Endothelial cell of hepatic sinusoid (primary cell): ENCODE measurements at regions not wholly inside any gene's neighbourhood (a gene's known extent, or its start where the extent isn't known, plus 50 kb on each side); places are given as distances from the start of the nearest gene placed in this dataset.
"Not testable (repeated sequence)": the region's sequence is repeated elsewhere in the genome, so short reads cannot be mapped to it uniquely, and the experiment has no call there.

Source experiments
- in situ Hi-C: cut with HindIII; loops from 2 replicates; pipeline ENCODE4 v1.10.0; 2017; ENCODE audit warnings: low sequenced_read_pairs

GRCh38 chr22:23384431-23384830 lies 195.7 kb downstream of the IGLL1 start:
- in situ Hi-C loops, result no loop called here

- in situ Hi-C loops, result no loop called here
These were observed 196.4 kb downstream of the IGLL1 start for GRCh38 chr22:23383491-23384361.

- in situ Hi-C loops, result no loop called here
These were observed 197.5 kb downstream of the IGLL1 start for GRCh38 chr22:23382428-23383218.

- in situ Hi-C loops, result no loop called here
These were observed 198.2 kb downstream of the IGLL1 start for GRCh38 chr22:23381661-23382427.

GRCh38 chr22:23380911-23381310 lies 199.2 kb downstream of the IGLL1 start:
- in situ Hi-C loops, result no loop called here

- in situ Hi-C loops, result no loop called here
These were observed 199.9 kb downstream of the IGLL1 start for GRCh38 chr22:23380230-23380573.

GRCh38 chr22:23379540-23380229 lies 199.4 kb downstream of the BCR start:
- in situ Hi-C loops, result not testable (repeated sequence)

- in situ Hi-C loops, result no loop called here
These were observed 197.5 kb downstream of the BCR start for GRCh38 chr22:23377767-23378166.

- in situ Hi-C loops, result no loop called here
These were observed 195.9 kb downstream of the BCR start for GRCh38 chr22:23376256-23376655.

- in situ Hi-C loops, result no loop called here
These were observed 194.9 kb downstream of the BCR start for GRCh38 chr22:23375031-23375827.

- in situ Hi-C loops, result no loop called here
These were observed 193.3 kb downstream of the BCR start for GRCh38 chr22:23373601-23374000.

GRCh38 chr22:23370251-23370650 lies 189.9 kb downstream of the BCR start:
- in situ Hi-C loops, result no loop called here

- in situ Hi-C loops, result no loop called here
These were observed 188.9 kb downstream of the BCR start for GRCh38 chr22:23369054-23369685.
